HG03159 (cell line): ENCODE measurements at regions not wholly inside any gene's neighbourhood (a gene's known extent, or its start where the extent isn't known, plus 50 kb on each side); places are given as distances from the start of the nearest gene placed in this dataset.
"Not testable (repeated sequence)": the region's sequence is repeated elsewhere in the genome, so short reads cannot be mapped to it uniquely, and the experiment has no call there.

Experiments
- ATAC-seq: cut with Tn5 transposase; IDR thresholded peaks from one replicate; pipeline ENCODE4 v1.9.1; 2021; ENCODE audit warnings: mild to moderate bottlenecking, moderate library complexity; ENCODE audit not compliant: unreplicated experiment

GRCh38 chr22:48736593-48737460 is 1090.8 kb downstream of the BRD1 start:
- no peak for ATAC-seq

- no peak for ATAC-seq
These were observed 1092.7 kb downstream of the BRD1 start for GRCh38 chr22:48734961-48735360.

- no peak for ATAC-seq
These were observed 1093.3 kb downstream of the BRD1 start for GRCh38 chr22:48734359-48734758.

GRCh38 chr22:48729499-48730171 is 1098.0 kb downstream of the BRD1 start:
- no peak for ATAC-seq

DNA sequence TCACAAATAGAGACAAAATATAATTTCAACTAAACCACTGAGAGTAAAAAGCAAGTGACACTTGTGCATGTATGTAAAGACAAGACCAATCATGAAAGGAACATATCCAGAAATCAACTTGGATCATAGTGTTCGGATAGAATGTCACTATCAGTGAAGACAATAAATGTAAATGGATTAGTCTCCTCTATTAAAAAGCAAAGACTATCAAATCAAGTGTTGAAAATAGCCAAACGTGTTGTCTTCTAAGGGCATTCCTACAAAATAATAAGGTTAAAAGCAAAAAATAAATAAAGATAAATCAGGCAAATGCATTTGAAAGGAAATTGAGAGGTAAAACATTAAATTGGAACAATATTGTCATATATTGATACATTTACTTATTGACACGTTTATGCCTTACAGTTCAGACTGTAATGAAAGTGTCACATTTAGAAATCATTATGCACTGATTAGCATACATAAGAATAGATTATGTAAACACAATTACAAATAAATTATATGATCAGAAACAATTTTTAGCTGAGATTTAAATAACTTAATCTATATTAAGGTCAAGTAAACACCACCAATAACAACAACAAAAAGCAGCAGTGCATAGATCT is 1100.1 kb downstream of the BRD1 start:
- no peak for ATAC-seq

- no peak for ATAC-seq
These were observed 1102.8 kb downstream of the BRD1 start for GRCh38 chr22:48724899-48725298.

- no peak for ATAC-seq
These were observed 1105.0 kb downstream of the BRD1 start for GRCh38 chr22:48722661-48723060.

DNA sequence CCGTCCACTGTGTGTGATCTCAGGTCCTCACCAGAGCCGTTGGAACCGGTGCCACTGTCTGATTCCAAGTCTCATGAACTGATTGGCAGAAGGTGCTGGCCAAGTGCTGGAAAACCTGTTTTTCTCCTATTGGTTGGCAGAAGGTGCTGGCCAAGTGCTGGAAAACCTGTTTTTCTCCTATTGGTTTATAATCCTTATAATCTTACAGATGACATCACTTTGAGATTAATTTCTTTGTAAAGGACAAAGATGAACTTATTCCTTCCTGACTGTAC is 1106.3 kb downstream of the BRD1 start:
- ATAC-seq, result no peak

DNA sequence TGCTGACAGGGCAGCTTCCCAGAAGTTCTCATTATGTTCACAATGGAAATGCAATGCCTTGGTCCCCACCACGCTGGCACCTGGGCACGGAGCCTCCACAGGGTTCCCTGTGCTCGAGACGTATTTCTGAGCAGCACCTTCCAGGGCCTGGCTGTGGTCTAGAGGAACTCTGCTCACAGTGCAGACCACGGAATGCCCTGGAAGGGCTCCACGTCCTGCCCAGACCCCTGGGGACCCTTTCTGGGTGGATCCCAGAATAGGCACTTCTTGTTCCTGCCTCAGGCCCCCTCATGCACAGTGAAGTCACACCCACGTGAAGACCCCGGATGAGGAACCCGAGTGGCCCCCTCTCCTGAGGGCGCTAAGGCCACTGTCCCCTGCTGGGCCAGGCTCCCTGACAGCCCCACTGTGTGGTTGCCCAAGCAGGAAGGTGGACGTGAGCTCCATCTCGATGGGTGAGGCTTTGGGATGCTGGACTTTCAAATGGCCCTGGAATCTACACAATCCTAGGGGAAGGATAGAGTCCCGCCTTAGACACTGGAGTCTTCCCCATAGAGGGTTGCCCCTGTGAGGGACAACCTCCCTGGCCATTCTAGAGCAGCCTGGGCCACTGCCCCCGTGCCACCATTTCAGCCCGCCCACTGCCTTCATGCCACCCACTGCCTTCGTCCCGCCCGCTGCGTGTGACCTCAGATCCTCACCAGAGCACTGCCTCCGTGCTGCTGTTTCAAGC is 1106.8 kb downstream of the BRD1 start:
- ATAC-seq, result no peak

- ATAC-seq, result no peak
These were observed 1107.6 kb downstream of the BRD1 start for GRCh38 chr22:48719978-48720661.

- ATAC-seq, result no peak
These were observed 1108.7 kb downstream of the BRD1 start for GRCh38 chr22:48718818-48719500.

DNA sequence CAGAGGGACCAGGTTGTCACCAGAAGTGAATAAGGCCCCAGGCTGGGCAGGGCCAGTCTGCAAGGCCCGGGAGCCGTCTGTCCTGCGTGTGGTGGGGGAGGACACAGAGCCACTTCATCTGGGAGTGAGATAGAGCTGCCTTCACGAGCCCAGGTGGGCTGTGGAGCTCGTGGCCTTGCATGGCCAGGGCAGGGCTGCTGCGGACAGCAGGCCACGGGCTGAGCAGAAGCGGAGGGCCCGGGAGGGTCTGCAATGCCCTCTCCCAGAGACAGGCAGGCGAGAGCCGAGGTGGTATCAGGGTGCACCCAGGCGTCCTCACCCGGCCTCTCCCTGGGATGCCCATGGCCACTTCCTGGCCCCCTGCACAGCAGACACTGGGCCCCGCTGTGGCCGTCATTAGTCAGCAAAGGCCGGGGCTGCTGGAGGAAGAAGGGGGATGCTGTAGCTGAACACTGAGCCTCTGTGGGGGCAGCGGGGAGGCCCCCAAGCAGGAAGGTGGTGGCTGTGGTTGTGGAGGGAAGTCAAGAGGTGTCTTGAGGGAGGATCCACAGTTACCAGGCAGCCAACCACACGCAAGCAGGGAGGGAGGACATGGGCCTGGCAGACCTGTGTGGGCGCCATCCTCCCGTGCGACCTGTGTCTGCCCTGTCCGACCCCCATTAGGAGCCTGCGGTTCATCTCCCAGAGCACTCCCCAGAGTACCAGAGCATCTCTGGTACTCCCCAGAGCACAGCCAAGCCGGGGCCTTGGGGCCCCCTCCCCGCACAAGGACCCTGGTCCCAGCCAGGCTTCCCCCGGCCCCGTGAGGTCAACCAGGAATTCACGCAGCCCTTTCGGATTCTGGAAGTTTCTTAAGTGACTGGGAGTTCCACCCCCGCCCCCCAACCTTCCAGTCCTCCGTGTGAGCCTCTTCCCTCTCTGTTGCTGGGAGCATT is 1109.5 kb downstream of the BRD1 start:
- no peak for ATAC-seq

DNA sequence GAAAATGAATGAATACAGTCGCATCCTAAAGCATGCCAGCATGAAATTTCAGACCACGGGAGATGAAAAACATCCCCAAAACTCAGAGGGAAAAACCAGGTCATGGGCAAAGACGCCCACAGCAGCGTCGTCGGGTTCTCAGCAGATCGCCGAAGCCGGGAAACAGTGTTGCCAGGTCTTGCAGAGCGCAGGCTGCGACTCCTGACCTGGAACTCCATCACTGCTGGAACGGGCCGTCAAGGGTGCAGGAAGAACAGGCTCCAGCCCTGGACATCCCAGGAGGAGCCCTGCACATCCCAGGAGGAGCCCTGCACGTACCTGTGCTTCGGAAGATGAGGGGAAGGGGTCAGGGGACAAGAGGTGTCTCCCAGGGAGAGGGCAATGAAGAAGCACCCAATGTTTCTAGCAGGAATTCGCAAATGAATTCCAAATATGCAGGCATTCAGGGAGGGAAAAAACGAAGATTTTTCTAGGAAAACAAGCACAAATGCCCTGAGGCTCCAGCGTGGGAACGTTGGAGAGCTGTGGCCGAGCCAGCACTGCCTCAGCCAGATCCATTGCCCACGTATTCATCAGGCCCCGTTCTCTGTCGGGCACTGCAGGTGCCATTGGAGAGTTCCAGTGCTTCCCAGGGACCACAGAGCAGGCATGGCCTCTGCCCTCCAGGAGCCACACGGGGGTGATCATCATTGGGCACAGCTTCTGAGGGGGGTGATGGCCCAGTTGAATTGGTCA is 1110.4 kb downstream of the BRD1 start:
- no peak for ATAC-seq

DNA sequence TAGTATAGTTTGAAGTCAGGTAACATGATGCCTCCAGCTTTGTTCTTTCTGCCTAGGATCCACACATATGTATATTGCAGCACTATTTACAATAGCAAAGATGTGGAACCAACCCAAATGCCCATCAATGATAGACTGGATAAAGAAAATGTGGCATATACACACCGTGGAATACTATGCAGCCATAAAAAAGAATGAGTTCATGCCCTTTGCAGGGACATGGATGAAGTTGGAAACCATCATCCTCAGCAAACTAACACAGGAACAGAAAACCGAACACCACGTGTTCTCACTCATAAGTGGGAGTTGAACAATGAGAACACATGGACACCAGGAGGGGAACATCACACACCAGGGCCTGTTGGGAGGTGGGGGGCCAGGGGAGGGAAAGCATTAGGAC is 1111.5 kb downstream of the BRD1 start:
- ATAC-seq, result not testable (repeated sequence)

- no peak for ATAC-seq
These were observed 1112.2 kb downstream of the BRD1 start for GRCh38 chr22:48715511-48715910.

GRCh38 chr22:48714231-48714630 is 1113.4 kb downstream of the BRD1 start:
- no peak for ATAC-seq

DNA sequence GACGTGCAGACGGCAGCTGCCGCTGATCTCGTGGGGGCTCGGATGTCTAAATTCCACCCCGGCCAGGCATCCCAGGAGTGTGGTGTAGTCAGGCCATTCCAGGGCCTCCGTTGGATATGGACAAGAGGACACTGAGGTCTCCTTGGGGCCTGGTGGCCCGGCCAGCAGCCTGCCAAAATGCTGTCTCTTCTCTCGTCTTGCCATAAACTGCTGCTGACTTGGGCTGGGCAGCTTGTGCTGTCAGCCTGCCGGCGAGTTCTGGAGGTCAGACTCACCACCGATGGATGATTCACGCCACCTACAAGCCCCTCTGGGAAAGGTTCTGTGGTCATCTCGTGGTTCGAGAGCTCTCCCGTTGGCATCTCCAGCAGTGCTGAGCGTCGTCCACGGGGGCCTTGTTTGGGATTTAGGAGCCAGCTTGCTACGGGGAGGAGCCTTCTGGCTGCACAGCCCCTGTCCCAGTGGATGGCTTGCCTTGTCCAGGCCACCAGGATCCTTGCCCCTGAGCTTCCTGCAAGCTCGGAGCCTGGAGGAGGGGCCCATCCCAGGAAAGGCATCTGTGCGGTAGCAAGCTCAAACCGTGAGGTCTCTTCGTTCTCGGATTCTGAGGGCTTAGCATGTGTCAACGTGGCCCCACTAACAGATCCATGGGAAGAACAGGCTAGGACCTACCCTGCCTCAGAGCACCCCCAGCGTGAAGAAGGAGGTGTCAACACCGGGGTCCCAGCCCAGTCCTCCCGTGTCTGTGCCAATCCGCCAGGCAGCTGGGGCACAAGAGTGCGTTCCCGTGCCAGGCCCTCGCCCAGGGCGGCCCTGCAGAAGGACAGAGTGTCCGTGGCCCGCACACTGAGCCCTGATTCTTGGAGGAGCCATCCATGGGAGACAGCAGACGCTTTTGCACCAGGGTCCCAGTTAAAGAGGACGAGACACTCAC is 1114.1 kb downstream of the BRD1 start:
- ATAC-seq, result no peak
